H9 (cell line): ENCODE measurements at regions not wholly inside any gene's neighbourhood (a gene's known extent, or its start where the extent isn't known, plus 50 kb on each side); places are given as distances from the start of the nearest gene placed in this dataset.

Experiments used
- DNase-seq: peaks from one replicate; pipeline ENCODE4 v3.0.0-alpha.2; 2017
- H2AFZ ChIP-seq: one replicate; pipeline ENCODE4 v1.6.1; 2013; ENCODE audit warnings: mild to moderate bottlenecking, low read length, control low read depth, moderate library complexity
- H2AK5ac ChIP-seq: 2 replicates; pipeline ENCODE4 v1.6.1; 2013; ENCODE audit warnings: low read length, control low read depth, mixed read lengths; ENCODE audit not compliant: insufficient read length
- H2BK120ac ChIP-seq: one replicate; pipeline ENCODE4 v1.6.1; 2013; ENCODE audit warnings: low read depth, mild to moderate bottlenecking, low read length, control low read depth, inconsistent platforms; ENCODE audit not compliant: poor library complexity, severe bottlenecking
- H2BK12ac ChIP-seq: 2 replicates; pipeline ENCODE4 v1.6.1; 2013; ENCODE audit warnings: low read length, control low read depth, mixed read lengths, low read depth; ENCODE audit not compliant: insufficient read length
- H2BK15ac ChIP-seq: 2 replicates; pipeline ENCODE4 v1.6.1; 2013; ENCODE audit warnings: low read depth, low read length, control low read depth
- H2BK20ac ChIP-seq: one replicate; pipeline ENCODE4 v1.6.1; 2013; ENCODE audit warnings: low read depth, mild to moderate bottlenecking, low read length, control low read depth, inconsistent platforms; ENCODE audit not compliant: poor library complexity, severe bottlenecking
- H2BK5ac ChIP-seq: 2 replicates; pipeline ENCODE4 v1.6.1; 2013; ENCODE audit warnings: low read length, control low read depth, mixed read lengths; ENCODE audit not compliant: insufficient read length
- H3K14ac ChIP-seq: 2 replicates; pipeline ENCODE4 v1.6.1; 2013; ENCODE audit warnings: low read length, control low read depth; ENCODE audit not compliant: insufficient read depth
- H3K18ac ChIP-seq: 2 replicates; pipeline ENCODE4 v1.6.1; 2013; ENCODE audit warnings: low read depth, mild to moderate bottlenecking, mixed read lengths, low read length, control low read depth; ENCODE audit not compliant: insufficient read length
- H3K23ac ChIP-seq: 2 replicates; pipeline ENCODE4 v1.6.1; 2013; ENCODE audit warnings: low read length, control low read depth, mixed read lengths, low read depth; ENCODE audit not compliant: insufficient read length
- H3K23me2 ChIP-seq: 2 replicates; pipeline ENCODE4 v1.6.1; 2013; ENCODE audit warnings: low read depth, mild to moderate bottlenecking, mixed read lengths, low read length, control low read depth; ENCODE audit not compliant: insufficient read length, poor library complexity, severe bottlenecking
- H3K27ac ChIP-seq: 2 replicates; pipeline ENCODE4 v1.5.1; 2013; ENCODE audit warnings: low read length, control low read depth, mixed read lengths, low read depth; ENCODE audit not compliant: insufficient read length
- H3K27me3 ChIP-seq: 2 replicates; pipeline ENCODE4 v1.6.1; 2013; ENCODE audit warnings: low read length, control low read depth, inconsistent platforms; ENCODE audit not compliant: insufficient read depth
- H3K4ac ChIP-seq: 2 replicates; pipeline ENCODE4 v1.6.1; 2013; ENCODE audit warnings: low read depth, mild to moderate bottlenecking, control low read depth, inconsistent platforms, low read length, moderate library complexity
- H3K4me1 ChIP-seq: 2 replicates; pipeline ENCODE4 v1.6.1; 2013; ENCODE audit warnings: low read length, control low read depth, inconsistent platforms; ENCODE audit not compliant: insufficient read depth
- H3K4me2 ChIP-seq: 2 replicates; pipeline ENCODE4 v1.6.1; 2013; ENCODE audit warnings: low read length, control low read depth, mixed read lengths; ENCODE audit not compliant: insufficient read length, insufficient read depth
- H3K56ac ChIP-seq: 2 replicates; pipeline ENCODE4 v1.6.1; 2013; ENCODE audit warnings: low read depth, mild to moderate bottlenecking, mixed read lengths, low read length, control low read depth; ENCODE audit not compliant: insufficient read length
- H3K79me1 ChIP-seq: 2 replicates; pipeline ENCODE4 v1.6.1; 2013; ENCODE audit warnings: low read depth, mild to moderate bottlenecking, moderate library complexity, low read length, control low read depth, inconsistent platforms; ENCODE audit not compliant: insufficient read depth, poor library complexity, severe bottlenecking
- H3K79me2 ChIP-seq: 2 replicates; pipeline ENCODE4 v1.6.1; 2013; ENCODE audit warnings: low read length, control low read depth, inconsistent platforms; ENCODE audit not compliant: insufficient read depth
- H3K9ac ChIP-seq: 2 replicates; pipeline ENCODE4 v1.6.1; 2013; ENCODE audit warnings: low read length, control low read depth, mixed read lengths; ENCODE audit not compliant: insufficient read length; ENCODE audit errors: extremely low read depth
- H3K9me3 ChIP-seq: one replicate; pipeline ENCODE4 v1.6.1; 2013; ENCODE audit warnings: low read depth, low read length, inconsistent platforms; ENCODE audit not compliant: control insufficient read depth
- H3T11ph ChIP-seq: one replicate; pipeline ENCODE4 v1.6.1; 2013; ENCODE audit warnings: mild to moderate bottlenecking, low read length, control low read depth, inconsistent platforms
- H4K20me1 ChIP-seq: one replicate; pipeline ENCODE4 v1.6.1; 2013; ENCODE audit not compliant: control insufficient read depth, insufficient read length, insufficient read depth
- H4K5ac ChIP-seq: 2 replicates; pipeline ENCODE4 v1.6.1; 2013; ENCODE audit warnings: low read depth, mild to moderate bottlenecking, mixed read lengths, low read length, control low read depth; ENCODE audit not compliant: insufficient read length
- H4K8ac ChIP-seq: replicated peaks from 2 replicates; pipeline ENCODE4 v1.6.1; 2013; ENCODE audit warnings: low read length, control low read depth, mixed read lengths, low read depth; ENCODE audit not compliant: insufficient read length
- H4K91ac ChIP-seq: 2 replicates; pipeline ENCODE4 v1.6.1; 2013; ENCODE audit warnings: low read depth, mild to moderate bottlenecking, moderate library complexity, mixed read lengths, low read length, control low read depth; ENCODE audit not compliant: insufficient read length
- H3K27ac Mint-ChIP-seq, 3 experiments: 2 replicates in 2 of 3; 3 replicates in 1 of 3; pipeline ENCODE4 v1.8.0; 2020 to 2021; ENCODE audit warnings: mixed read lengths in 3 of 3, mild to moderate bottlenecking in 1 of 3, moderate library complexity in 1 of 3
- H3K27me3 Mint-ChIP-seq: 2 replicates; pipeline ENCODE4 v1.8.0; 2021; ENCODE audit warnings: low read depth, mild to moderate bottlenecking, moderate library complexity, mixed read lengths
- H3K36me3 Mint-ChIP-seq, 3 experiments: 2 replicates in 2 of 3; 3 replicates in 1 of 3; pipeline ENCODE4 v1.8.0; 2020 to 2021; ENCODE audit warnings: low read depth in 3 of 3, mixed read lengths in 3 of 3; ENCODE audit not compliant: insufficient read depth in 1 of 3
- H3K4me1 Mint-ChIP-seq, 2 experiments: 2 replicates each; pipeline ENCODE4 v1.8.0; 2020; ENCODE audit warnings: mixed read lengths in 2 of 2
- H3K4me3 Mint-ChIP-seq, 2 experiments: 2 replicates in 1 of 2; 3 replicates in 1 of 2; pipeline ENCODE4 v1.8.0; 2020 to 2021; ENCODE audit warnings: mild to moderate bottlenecking in 2 of 2, mixed read lengths in 2 of 2, moderate library complexity in 1 of 2
- H3K9me3 Mint-ChIP-seq, 2 experiments: 2 replicates in 1 of 2; 3 replicates in 1 of 2; pipeline ENCODE4 v1.8.0; 2020; ENCODE audit warnings: mild to moderate bottlenecking in 2 of 2, mixed read lengths in 2 of 2, moderate library complexity in 1 of 2
- TF ChIP-seq, protein P1 (sequence below): fragments of 200-600 bp; sonication (generic); conservative IDR thresholded peaks from 3 replicates; pipeline ENCODE4 v1.8.0; 2021; ENCODE audit warnings: antibody characterized with exemption, mild to moderate bottlenecking

GRCh38 chr11:127902382-127902781, 685.0 kb downstream of the ETS1 start:
- Histone ChIP-seq H3K4me2 (no peak overlapping the region), H4K8ac (no peak overlapping the region), H3K14ac (no peak overlapping the region), H2BK12ac (no peak overlapping the region), H3K4me1 (no peaks in the 10 kb centered on the region), H4K91ac (no peak overlapping the region), H3K18ac (no peak overlapping the region), H4K20me1 (no peaks in the 10 kb centered on the region), H2AFZ (no peak overlapping the region), H3K9ac (no peak overlapping the region), H2AK5ac (no peak overlapping the region), H3K4ac (no peak overlapping the region), H4K5ac (no peak overlapping the region), H3K23ac (no peak overlapping the region), H3K27ac (no peak overlapping the region), H2BK120ac (no peak overlapping the region), H3K9me3 (peaks cover 9% of the 10 kb centered on the region), H2BK20ac (no peak overlapping the region), H2BK5ac (no peak overlapping the region), H3K56ac (no peak overlapping the region), H3K79me1 (no peaks in the 10 kb centered on the region), H3K79me2 (no peaks in the 10 kb centered on the region), H3T11ph (no peak overlapping the region), H3K27me3 (no peaks in the 10 kb centered on the region), H2BK15ac (no peak overlapping the region), H3K23me2 (no peaks in the 10 kb centered on the region)
- DNase-seq, result no peak
- Mint-ChIP-seq H3K9me3 (peaks cover 17 to 18% of the 10 kb centered on the region in 2 experiments), H3K27ac (no peak overlapping the region), H3K36me3 (peaks cover 5 to 17% (median 13%) of the 10 kb centered on the region in 3 experiments; a peak in 6 of 7 replicates), H3K27me3 (peaks cover 2% of the 10 kb centered on the region; the same call in 1 of the 2 replicates), H3K4me3 (no peak overlapping the region), H3K4me1 (peaks cover 0 to 5% of the 10 kb centered on the region in 2 experiments; a peak in 2 of 4 replicates)
- TF ChIP-seq, protein P1, sequence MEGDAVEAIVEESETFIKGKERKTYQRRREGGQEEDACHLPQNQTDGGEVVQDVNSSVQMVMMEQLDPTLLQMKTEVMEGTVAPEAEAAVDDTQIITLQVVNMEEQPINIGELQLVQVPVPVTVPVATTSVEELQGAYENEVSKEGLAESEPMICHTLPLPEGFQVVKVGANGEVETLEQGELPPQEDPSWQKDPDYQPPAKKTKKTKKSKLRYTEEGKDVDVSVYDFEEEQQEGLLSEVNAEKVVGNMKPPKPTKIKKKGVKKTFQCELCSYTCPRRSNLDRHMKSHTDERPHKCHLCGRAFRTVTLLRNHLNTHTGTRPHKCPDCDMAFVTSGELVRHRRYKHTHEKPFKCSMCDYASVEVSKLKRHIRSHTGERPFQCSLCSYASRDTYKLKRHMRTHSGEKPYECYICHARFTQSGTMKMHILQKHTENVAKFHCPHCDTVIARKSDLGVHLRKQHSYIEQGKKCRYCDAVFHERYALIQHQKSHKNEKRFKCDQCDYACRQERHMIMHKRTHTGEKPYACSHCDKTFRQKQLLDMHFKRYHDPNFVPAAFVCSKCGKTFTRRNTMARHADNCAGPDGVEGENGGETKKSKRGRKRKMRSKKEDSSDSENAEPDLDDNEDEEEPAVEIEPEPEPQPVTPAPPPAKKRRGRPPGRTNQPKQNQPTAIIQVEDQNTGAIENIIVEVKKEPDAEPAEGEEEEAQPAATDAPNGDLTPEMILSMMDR, result no peak
